Hematopoietic multipotent progenitor cell treated with erythropoietin and hydrocortisone succinate and interleukin-3 and kit ligand, for 15 days (in vitro differentiated cells): ENCODE measurements at regions not wholly inside any gene's neighbourhood (a gene's known extent, or its start where the extent isn't known, plus 50 kb on each side); places are given as distances from the start of the nearest gene placed in this dataset.

Experiments used
- DNase-seq: peaks from one replicate; pipeline ENCODE4 v3.0.0-alpha.2; 2015; ENCODE audit warnings: low spot score

DNA sequence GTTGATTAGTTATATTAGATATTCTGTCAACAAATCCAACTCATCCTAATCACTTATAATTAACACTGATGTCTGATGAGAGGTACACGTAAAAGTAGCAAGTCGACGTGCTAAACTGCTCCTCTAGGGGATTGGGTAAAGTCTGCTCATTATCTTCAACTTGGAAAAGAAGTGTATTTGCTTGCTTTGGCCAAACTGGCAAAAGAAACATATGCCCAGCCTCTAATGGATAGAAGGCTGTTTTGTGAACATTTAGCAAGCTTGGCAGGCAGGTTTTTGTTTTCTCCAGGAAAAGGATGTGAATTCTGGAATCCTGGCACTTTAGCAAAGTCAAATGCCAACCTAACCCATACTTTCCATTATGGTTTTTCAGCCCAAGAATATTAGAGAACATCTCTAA is 264.8 kb downstream of the TBL1XR1 start:
- DNase-seq = no peak

DNA sequence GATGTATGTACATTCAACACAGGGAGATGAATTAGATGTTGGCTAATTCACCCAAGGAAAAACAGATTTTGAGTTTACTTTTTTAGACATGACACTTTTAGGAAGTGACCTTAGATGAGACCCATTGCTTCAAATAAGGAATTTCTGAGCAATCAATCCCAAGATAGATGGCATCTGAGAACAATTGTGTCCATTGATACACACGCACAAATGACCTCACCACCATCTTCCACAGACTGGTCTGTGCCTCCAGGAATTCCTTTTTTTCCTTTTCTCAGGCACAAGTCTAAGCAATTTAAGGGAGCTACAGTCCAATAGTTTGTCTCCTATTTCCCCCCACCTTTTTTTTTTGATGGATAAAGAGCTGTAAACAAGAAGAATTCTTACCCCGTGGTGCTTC is 265.3 kb downstream of the TBL1XR1 start:
- DNase-seq = no peak

DNA sequence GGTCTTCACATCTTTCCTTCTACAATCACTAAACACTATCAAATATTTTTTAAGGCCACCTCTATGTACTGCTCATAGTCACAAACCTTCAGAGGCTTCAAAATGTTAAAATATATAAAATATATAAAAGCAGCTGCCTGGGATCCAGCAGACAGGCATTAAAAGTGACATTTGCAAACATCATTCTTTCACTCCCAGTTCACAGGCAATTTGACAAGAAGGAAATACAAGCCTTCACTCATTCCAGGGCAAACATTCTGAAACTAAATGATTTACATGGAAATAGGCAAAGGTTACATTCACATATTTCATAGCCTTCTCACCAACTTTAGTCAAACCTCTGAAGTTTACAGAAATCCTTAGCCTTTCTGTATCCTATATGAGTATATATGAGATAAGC is 266.3 kb downstream of the TBL1XR1 start:
- DNase-seq = no peak

DNA sequence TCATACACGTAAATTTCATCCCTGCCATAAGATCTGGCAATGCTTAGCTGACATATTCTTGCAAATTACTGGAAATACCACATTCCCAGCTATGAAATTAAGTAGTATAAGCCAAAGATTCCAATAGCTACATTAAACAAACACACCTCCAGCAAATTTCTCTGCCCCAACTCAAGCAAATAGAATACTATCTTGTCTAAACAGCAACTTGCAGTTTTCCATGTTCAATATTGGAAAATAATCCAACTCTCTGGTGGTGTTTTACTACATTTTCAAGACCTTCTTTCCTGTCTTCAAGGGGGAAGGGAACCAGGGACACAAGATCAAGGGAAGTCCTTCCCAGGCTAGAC is 268.7 kb downstream of the TBL1XR1 start:
- no peak for DNase-seq

DNA sequence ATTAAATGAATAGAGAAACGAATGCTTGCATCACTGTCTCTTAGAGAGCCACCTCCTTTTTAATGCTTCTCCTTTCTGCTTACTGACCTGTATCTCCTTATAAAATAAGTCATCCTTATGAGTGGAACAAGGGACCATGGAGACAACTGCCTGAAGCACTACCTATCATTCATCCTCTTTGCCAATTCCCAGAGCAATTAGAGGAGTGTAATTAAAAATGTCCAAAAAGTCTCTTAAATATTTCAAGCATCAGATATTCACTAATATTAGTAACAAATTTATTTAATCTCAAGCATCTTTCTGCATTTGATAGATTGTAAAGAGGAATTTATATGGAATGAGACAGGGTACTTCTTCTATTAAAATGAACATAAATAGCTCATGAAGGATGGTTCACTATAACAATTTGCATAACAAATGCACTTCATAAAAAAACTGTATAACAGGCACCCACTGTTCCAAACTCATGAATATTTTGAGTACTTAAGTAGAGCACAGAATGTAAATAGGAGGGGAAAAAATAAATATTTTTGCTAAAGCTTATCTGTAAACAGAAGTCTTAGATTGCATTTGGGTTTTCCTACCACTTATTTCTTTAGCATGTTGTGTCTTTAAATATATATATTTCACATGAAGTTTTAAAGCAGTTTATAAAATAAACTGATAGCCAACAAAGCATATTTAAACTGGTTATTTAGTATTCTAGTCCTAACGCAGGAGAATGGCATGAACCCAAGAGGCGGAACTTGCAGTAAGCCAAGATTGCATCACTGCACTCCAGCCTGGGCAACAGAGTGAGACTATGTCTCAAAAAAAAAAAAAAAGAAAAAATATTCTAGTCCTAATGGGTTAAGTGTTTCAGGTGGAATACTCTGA is 269.3 kb downstream of the TBL1XR1 start:
- DNase-seq = no peak

DNA sequence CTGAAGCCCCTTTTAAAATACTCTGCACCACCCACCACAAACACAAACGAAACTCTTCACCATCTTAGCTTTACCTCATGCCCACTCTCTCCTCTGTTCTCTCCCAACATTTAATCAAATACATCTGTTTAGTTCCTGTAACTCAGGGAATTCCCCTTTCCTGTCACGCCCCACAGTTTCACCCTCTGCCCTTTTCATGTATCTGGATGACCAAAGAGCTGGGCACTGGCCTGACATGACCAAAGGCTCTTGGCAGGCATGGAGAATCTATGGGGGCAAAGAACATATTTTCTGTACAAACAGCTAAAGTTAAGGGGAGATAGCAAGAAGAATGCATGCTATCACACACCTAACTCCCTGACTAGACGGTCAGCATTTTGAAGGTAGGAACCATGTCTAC is 270.0 kb downstream of the TBL1XR1 start:
- no peak for DNase-seq

DNA sequence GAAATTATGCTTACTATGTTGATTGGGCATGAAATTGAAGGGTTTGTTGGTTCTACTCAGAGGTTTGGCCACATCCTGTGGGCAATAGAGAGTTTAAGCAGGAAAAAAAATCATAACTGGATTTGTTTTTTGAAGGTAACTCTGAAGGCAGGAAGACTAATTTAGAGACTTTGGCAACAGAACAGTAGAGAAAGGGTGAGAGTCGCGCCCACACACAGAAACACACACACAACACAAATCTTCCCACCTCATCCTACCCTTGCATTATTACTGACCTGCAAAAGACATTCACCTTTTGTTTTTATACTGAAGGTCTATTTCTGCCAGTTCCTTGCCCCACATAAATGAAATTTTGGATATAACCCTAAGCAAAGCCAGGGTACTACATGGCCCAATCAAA is 270.6 kb downstream of the TBL1XR1 start:
- no peak for DNase-seq

DNA sequence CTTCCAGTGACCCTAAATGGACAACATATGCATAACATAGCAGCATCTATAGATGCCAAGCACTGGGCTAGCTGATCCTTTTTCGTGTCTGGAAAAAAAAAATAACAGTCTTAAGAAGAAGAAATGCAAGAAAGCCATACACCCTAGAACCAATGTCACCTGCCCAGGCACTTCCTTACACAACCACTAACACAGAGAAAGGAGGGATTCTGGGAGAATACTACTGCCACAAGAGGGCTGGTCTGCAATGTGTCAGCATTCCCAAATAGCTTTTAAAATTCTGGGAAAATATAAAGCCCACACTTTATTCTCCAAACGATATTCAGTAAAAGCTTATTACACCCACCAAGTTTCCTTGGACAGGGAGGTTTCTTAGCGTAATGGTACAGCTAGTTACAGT is 271.2 kb downstream of the TBL1XR1 start:
- DNase-seq = no peak

DNA sequence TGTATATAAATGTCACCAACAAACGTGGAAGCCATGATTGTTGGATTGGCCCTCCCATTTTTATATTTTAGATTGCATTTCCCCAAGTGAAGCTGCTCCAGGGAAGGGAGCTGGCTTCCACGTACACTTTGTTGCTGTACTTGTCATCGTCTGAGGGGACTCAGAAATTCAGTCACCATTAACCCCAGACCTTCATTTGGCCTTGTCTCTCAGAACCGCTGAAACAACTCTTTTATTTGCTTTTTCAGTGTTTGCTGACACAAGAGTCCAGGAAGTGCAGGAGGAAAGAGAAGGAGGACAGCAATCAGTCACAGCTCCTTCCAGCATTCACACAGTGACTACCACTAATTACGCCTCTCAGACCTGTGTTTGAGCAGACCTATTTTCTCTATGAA is 276.5 kb downstream of the TBL1XR1 start:
- DNase-seq = no peak

DNA sequence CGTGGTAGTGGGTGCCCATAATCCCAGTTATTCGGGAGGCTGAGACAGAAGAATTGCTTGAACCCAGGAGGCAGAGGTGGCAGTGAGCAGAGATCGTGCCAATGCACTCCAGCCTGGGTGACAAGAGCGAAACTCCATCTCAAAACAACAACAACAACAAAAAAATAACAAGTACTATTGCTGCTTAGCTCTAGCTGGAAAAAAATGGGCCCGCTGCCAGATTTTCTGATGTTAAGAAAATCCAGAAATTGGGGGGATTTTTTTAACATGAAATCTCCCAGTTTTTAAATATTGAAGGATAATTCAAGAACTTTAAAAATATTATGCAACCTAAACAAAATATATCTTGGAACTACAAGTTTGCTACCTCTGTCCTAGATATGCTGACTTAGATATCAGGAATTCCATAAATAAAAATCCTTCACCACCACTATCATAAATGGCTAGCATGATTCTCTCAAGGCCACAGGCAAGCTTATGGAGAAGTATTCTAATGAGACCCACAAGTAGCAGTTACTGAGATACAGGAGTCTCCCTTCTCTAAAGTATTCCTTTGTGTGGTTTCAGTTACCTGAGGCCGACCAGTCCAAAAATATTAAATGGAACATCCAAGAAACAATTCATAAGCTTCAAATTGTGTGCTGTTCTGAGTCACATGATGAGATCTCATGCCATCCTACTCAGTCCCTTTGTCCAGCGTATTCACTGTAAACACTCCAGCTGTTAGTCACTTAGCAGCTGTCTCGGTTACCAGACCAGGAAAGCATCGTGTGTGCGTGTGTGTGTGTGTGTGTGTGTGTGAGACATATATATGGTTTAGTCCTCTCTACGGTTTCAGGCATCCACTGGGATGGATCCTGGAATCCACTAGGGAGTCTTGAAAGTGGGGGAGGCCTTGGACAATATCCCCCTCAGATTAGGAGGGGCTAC is 277.2 kb downstream of the TBL1XR1 start:
- DNase-seq = no peak

DNA sequence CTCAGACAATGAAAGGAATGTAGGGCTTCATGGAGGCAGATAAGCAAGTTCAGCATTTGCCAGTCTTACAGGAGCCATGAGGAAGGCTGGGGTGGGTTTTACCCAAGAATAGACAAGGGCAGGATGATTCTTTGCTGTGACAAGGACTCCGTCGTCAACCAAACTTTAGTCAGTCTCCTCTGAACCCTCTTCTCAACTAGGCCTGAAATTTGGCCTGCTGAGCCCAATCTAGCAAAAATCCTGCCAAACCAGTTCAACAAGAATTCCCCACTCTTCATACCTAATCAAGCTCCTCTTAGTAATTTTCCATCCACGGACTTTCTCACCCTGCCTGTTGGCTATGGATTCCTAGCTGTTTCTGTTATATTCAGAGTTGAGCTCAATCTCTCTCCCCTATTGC is 280.5 kb downstream of the TBL1XR1 start:
- DNase-seq = no peak

DNA sequence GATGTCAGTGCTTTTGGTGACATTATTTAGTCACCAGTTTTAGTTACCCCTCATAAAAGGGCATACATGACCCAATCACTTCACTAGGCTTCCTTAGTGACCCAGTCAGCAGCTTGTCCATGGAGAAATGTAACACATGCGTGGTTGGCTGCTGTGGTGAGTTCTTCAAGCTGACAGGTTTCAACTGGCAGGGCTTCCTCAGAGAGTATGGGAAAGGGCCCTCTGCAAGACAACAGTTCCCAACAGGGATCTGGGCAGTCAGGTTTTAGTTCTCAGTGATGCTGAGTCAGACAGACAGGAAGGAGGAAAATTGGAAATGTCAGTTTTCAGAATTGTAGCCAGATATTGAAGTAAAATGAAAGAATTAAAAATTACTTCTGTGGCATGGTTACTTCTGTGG is 282.5 kb downstream of the TBL1XR1 start:
- DNase-seq = no peak

DNA sequence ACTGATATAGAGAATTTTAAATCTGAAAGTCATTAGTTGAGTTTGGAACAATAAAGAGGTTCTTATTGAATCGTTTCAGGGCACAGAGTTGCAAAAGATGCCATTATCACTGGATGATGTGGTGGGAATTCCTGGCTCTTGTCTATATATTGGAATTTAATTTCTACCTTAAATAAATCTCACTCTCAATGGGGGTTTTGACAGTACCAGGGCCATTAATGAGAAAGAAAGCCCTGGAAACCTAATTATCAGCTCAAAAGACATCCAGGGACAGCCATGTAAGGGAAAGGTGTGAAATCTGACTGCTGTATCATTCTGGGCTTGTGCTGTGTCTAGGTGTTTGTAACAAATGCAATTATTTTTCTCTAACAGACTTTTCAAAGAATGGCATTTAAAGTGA is 285.7 kb downstream of the TBL1XR1 start:
- DNase-seq = no peak

DNA sequence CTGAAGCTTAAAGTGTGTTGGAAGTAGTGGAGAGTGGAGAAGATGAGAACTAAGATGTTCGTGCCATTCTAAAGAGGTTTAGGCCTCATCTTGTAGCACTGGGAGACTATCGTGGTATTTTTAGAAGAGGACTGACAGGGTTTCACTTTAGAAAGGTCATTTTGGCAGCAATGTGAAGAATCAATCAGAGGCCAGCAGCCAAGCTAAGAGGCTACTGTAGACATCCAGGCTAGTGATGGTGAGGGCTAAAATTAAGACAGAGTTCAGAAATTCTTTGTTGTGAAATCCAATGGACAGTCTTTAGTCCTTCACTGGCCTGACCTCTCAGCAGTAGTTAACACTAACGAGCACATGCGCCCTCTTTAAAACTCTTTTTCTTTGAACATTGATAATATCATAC is 288.2 kb downstream of the TBL1XR1 start:
- no peak for DNase-seq

DNA sequence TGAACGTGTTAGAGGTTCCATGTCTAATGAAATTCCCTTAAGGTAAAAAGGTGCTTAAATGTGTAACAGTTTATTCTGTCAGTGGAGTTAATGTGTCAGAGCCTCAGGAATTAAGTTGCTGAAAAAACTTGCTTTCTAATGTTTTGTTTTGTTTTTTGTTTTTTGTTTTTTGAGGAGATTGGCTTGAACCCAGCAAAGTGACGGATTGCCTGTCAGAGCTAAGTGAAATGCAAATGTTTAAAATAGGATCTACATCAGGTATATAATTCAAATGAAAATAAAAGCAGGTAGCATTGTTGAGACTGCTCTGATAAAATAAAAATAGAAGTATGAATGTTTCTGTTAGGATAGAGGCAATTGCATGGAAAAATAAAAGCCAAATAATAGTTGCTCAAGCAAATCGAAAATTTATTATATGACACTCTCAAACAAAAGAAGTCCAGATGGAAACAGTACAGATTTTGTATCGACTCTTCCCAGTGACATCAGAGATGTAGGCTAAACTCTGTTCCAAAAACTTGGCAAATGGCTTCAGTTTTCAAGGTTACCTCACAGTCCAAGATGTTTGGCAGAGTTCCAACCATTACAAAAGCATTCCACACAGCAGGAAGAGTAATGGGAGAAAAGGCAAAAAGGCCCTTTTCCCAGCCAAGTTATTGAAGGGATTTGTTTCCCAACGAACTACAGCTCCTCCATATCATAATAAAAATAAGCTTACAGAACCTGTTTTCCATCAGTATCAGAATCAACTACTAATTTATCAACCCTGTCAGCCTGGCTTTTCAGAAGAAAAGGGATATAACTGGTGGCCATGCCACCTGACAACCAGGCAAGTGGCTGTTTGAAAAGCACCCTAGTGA is 291.0 kb downstream of the TBL1XR1 start:
- no peak for DNase-seq

DNA sequence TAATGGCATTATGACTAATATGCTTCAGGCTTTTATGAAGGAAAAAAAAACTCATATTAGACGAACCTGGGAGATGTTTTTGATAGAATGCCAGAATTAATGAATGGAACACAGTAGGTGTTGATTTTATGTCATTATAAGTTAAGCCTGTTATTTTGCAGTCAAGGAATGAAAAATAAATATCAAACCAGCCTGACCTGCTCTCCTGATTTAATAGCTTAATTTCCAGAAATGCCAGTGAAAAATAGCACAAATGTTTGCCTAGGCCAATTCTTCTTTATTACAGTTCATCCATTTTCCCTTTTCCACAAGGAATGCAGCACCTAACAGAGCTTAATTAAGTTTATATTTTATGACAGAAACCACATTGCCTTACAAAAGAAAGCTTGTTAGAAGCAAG is 292.0 kb downstream of the TBL1XR1 start:
- DNase-seq = no peak

DNA sequence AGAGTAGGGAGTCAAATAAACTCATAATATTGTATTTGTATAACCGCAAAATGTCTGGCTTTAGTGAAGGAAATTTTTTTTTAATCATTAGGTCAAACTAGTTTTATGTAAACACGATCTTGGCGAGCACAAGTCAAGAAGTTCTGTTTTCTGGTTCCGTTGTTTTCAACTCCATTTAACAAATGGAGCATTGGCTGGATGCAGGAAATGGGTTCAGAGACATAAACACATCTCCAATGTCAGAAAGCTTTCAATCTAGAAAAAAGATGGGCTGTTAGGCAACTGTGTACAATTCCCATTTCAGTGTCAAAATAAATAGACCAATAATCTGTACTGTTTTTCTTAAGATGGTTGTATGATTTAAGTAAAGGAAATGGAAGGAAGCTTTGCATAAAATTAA is 292.8 kb downstream of the TBL1XR1 start:
- DNase-seq = no peak

DNA sequence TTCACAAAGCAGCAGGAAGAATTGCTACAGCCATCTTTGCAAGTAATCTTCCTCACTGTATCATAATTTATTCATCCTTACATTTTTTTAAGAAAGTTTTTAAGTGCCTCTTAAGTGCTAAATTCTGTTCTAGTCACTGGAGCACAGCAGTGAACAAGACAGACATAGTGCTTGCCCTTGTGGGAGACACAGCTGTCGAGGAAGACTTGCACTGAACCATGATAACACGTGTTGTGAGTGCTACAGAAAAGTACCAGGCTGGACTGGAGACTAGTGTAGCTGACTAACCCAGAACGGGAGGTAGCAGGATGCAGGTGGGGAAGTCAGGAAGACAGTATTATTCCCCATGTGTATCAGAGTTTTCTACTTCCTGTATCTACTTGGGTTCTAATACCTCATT is 300.6 kb downstream of the TBL1XR1 start:
- DNase-seq = no peak

DNA sequence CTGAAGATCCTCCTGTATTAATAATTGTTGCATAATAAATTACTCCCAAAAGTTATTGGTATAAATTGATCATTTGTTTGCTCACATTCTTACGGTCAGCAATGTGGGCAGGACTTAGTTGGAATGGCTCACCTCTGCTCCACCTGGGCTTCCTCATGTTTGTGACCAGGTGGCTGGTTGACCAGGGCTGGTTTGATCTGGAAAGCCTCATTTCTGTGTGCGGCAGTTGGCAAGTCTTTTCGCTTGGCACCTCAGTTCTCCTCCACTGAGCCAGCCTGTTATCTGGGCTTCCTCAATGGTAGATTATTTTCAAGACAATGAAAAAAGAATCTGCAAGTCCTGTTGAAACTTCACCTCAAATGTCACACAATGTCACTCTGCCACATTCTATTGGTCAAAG is 301.1 kb downstream of the TBL1XR1 start:
- no peak for DNase-seq

DNA sequence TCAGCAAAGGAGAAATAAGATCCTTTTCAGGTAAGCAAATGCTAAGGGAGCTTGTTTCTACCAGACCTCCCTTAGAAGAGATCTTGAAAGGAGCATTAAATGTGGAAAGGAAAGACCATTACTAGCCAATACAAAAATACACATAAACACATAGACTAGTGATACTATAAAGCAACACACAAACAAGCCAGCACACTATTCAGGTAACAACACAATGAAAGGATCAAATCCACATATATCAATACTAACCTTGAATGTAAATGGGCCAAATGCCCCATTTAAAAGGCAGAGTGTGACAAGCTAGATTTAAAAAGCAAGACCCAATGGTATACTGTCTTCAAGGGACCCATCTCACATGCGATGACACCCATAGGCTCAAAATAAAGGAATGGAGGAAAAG is 317.6 kb downstream of the TBL1XR1 start:
- DNase-seq = no peak

DNA sequence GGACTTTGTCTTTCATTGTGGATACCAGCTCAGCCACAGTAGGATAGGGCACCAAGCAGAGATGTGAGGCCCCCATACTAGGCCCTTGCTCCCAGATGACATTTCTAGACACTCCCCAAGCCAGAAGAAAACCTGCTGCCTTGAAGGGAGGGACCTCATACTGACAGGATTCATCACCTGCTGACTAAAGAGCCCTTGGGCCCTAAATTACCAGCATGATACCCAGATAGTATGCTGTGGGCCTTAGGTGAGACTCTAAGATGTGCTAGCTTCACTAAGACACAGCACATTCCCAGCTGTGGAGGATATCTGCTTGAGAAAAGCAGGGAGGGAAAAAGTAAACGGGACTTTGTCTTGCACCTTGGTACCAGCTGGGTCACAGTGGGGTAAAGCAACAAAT is 324.0 kb downstream of the TBL1XR1 start:
- DNase-seq = no peak

DNA sequence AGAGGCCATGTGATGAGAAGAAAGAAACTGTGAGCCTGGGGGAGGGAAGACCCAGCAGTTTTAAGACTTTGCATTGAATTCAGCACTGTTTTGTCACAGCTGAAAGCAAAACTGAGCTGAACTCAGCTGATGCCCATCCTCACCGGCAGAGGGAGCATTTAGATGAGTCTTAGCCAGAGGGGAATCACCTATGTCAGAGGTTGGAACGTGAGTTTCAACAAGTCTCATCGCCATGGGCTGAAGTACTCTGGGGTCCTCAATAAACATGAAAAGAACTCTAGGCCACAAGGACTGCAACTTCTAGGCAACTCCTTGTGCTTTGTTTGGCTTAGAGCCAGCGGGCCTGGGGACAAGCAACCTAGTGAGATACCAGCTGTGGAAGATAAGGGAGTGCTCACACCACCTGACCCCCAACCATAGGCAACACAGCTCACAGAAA is 324.5 kb downstream of the TBL1XR1 start:
- DNase-seq = peak; percentile 38
